GM23248 (cell line): ENCODE measurements at regions not wholly inside any gene's neighbourhood (a gene's known extent, or its start where the extent isn't known, plus 50 kb on each side); places are given as distances from the start of the nearest gene placed in this dataset.

Experiments used
- EZH2 ChIP-seq: fragments of 200-600 bp; sonication (generic); IDR thresholded peaks from 2 replicates; pipeline ENCODE4 v1.6.1; 2018; ENCODE audit warnings: antibody characterized with exemption, mild to moderate bottlenecking; ENCODE audit not compliant: insufficient read depth, poor library complexity, severe bottlenecking
- EZH2phosphoT487 ChIP-seq: fragments of 200-600 bp; sonication (generic); IDR thresholded peaks from 2 replicates; pipeline ENCODE4 v1.6.1; 2018; ENCODE audit warnings: antibody characterized with exemption, moderate library complexity, mild to moderate bottlenecking, low read depth; ENCODE audit not compliant: insufficient read depth

- TF ChIP-seq EZH2 (no peak), EZH2phosphoT487 (no peak)
Measured at GRCh38 chr10:128714644-128715415, 588.6 kb upstream of the MKI67 start.
